ENCODE measurements at regions not wholly inside any gene's neighbourhood (a gene's known extent, or its start where the extent isn't known, plus 50 kb on each side); places are given as distances from the start of the nearest gene placed in this dataset.

DNA sequence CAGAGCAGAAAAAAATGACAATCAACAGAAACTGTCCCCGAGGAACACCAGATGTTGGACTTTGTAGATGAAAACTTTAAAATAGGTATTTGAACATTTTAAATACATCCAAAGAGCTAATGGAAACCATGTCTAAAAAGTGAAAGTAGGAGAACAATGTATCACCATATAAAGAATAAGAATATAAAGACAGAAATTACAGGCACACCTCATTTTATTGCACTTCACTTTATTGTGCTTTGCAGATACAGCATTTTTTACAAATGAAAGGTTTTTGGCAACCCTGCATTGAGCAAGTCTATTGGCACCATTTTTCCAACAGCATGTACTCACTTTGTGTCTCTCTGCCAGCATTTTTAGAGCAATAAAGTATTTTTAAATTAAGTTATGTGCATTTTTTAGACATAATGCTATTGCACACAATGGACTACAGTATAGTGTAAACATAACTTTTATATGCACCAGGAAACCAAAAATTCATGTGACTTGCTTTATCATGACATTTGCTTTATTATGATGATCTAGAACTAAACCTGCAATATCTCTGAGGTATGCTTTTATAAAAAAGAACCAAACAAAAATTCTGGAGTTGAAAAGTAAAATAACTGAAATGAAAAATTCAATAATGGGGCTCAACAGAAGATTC, 212.4 kb upstream of the CASK start:
- WGBS, 2 donors: 74 to 78% methylated on average over 1 of the region's 1 CpG
- intact Hi-C loops (cut with DNase I; ENCODE audit: low total_unique reads): no loop called here
- no peak for TF ChIP-seq POLR2A (IDR thresholded peaks at IDR 0.05)
- no peak for TF ChIP-seq CTCF (IDR thresholded peaks at IDR 0.05)
- no peak overlapping the region for H3K4me3 ChIP-seq (ENCODE audit: low read depth, poor library complexity, severe bottlenecking)
- no peak for DNase-seq (ENCODE audit: low spot score in 2 of 2)

DNA sequence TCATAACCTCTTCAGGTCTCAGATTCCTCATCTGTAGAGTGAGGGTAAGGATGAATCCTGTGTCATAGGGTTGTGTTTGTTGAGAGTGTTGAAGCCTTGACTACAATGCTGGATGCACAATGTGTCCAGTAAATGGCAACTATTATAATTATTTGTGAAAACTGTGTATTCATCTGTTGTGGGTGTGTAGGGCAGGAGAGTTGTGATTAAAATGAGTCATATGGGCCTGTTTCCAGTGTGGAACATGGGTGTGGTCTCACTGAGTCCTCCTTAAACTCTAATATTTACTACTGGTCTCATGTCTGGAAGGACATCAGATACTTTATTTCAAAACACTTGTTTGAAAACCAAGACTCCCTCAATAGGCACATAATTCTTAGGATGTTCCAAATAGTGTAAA, 208.5 kb upstream of the CASK start:
- TF ChIP-seq CTCF (IDR thresholded peaks at IDR 0.05) (no peak), POLR2A (IDR thresholded peaks at IDR 0.05) (no peak)
- no peak overlapping the region for H3K4me3 ChIP-seq (ENCODE audit: low read depth, poor library complexity, severe bottlenecking)
- intact Hi-C loops (cut with DNase I; ENCODE audit: low total_unique reads): no loop called here
- DNase-seq (ENCODE audit: low spot score in 2 of 2): peak in 1 of 2 donors; percentile 18

GRCh38 chrX:42129022-42129940, 205.9 kb upstream of the CASK start:
- WGBS, 2 donors: 79% methylated on average over 3 of the region's 3 CpGs
- H3K4me3 ChIP-seq (ENCODE audit: low read depth, poor library complexity, severe bottlenecking): no peak overlapping the region
- no peak for DNase-seq (ENCODE audit: low spot score in 2 of 2)
- TF ChIP-seq POLR2A (IDR thresholded peaks at IDR 0.05): no peak
- intact Hi-C loops (cut with DNase I; ENCODE audit: low total_unique reads): no loop called here

DNA sequence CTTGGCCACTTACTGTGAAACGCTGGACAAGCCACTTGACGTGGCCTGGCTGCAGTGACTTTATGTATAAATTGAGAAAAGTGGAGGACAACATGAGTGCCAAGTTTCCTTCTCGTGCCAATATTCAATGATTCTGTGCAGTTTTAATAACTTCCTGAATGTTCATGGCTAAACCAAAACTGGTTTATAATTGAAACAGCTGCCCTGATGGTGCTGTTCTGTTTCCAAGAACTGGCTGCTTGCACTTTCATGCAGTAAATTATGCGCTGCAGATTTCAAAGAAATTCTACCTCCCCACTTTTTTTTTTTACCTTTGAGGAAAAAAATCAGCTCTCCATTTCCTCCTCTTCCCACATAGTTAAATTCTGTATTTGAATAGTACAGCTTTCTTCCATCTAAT, 205.2 kb upstream of the CASK start:
- intact Hi-C loops (cut with DNase I; ENCODE audit: low total_unique reads): no loop called here
- no peak for DNase-seq (ENCODE audit: low spot score in 2 of 2)
- TF ChIP-seq POLR2A (IDR thresholded peaks at IDR 0.05) (no peak), CTCF (IDR thresholded peaks at IDR 0.05) (no peak)
- 49 to 67% methylated on average over 4 of the region's 4 CpGs for WGBS, 2 donors
- H3K4me3 ChIP-seq (ENCODE audit: low read depth, poor library complexity, severe bottlenecking): no peak overlapping the region

- 72 to 75% methylated on average over 2 of the region's 2 CpGs for WGBS, 2 donors
- no peak for DNase-seq (ENCODE audit: low spot score in 2 of 2)
- TF ChIP-seq POLR2A (IDR thresholded peaks at IDR 0.05): no peak
- no peak for TF ChIP-seq CTCF (IDR thresholded peaks at IDR 0.05)
- intact Hi-C loops (cut with DNase I; ENCODE audit: low total_unique reads): no loop called here
- no peak overlapping the region for H3K4me3 ChIP-seq (ENCODE audit: low read depth, poor library complexity, severe bottlenecking)
Measured at GRCh38 chrX:42128020-42128419, 204.7 kb upstream of the CASK start.

GRCh38 chrX:42127563-42127962, 204.2 kb upstream of the CASK start:
- no peak for DNase-seq (ENCODE audit: low spot score in 2 of 2)
- WGBS, 2 donors: 23 to 39% methylated on average over 1 of the region's 1 CpG
- H3K4me3 ChIP-seq (ENCODE audit: low read depth, poor library complexity, severe bottlenecking): no peak overlapping the region
- intact Hi-C loops (cut with DNase I; ENCODE audit: low total_unique reads): no loop called here
- no peak for TF ChIP-seq POLR2A (IDR thresholded peaks at IDR 0.05)
- TF ChIP-seq CTCF (IDR thresholded peaks at IDR 0.05): no peak

All from lower leg skin (tissue), 4 donors.